GM12878 (cell line): ENCODE measurements at regions not wholly inside any gene's neighbourhood (a gene's known extent, or its start where the extent isn't known, plus 50 kb on each side); places are given as distances from the start of the nearest gene placed in this dataset.

Experiments used
- ATAC-seq: fragments of 200-7000 bp; cut with Tn5 transposase; 3 replicates; pipeline ENCODE4 v1.9.1; 2020; ENCODE audit warnings: mild to moderate bottlenecking, moderate library complexity
- BruUV-seq: library from RNA; stranded (reverse); fragments of 400-500 nt; replicated peaks from 2 replicates; lab custom pipeline; 2021; lab: Mats Ljungman, UMichigan
- CTCF ChIA-PET: fragments of 300-600 bp; sonication (Branson Sonifier 250); formaldehyde crosslinking; extraction: SDS; loops from one replicate; lab custom pipeline; 2021; ENCODE audit warnings: inconsistent platforms; lab: Yijun Ruan, JAX
- POLR2A ChIA-PET: fragments of 350-600 bp; formaldehyde crosslinking; extraction: SDS; loops from one replicate; lab custom pipeline; 2021; ENCODE audit warnings: inconsistent platforms; lab: Charles Lee
- RAD21 ChIA-PET: fragments of 300-600 bp; sonication (Branson Sonifier 250); formaldehyde crosslinking; loops from one replicate; lab custom pipeline; 2023; ENCODE audit warnings: antibody characterized with exemption; ENCODE audit not compliant: unreplicated experiment; lab: Charles Lee
- SMC1A ChIA-PET: fragments of 300-600 bp; sonication (Branson Sonifier 250); formaldehyde crosslinking; loops from one replicate; lab custom pipeline; 2023; ENCODE audit not compliant: unreplicated experiment, uncharacterized antibody; lab: Charles Lee
- DNase-seq: peaks from one replicate; pipeline ENCODE4 v3.0.0-alpha.2; 2011; ENCODE audit warnings: low read depth, low spot score
- FAIRE-seq: peaks from 3 replicates; lab custom pipeline; 2011; peaks lifted over from hg19 to GRCh38; lab: Jason Lieb, UNC
- H2AFZ ChIP-seq: 2 replicates; pipeline ENCODE4 v1.6.0; 2011; ENCODE audit warnings: low read depth, low read length, control low read depth; ENCODE audit not compliant: control insufficient read depth
- H3K27ac ChIP-seq: 2 replicates; pipeline ENCODE4 v1.5.1; 2011; ENCODE audit warnings: control low read depth; ENCODE audit not compliant: control insufficient read depth, insufficient read depth
- H3K27me3 ChIP-seq, 2 experiments: replicated peaks in 1 of 2; 2 replicates each; pipeline versions ENCODE4 v1.6.0 to v1.6.1; 2011; ENCODE audit warnings: low read length in 1 of 2; ENCODE audit not compliant: control insufficient read depth in 2 of 2, insufficient read depth in 2 of 2
- H3K36me3 ChIP-seq, 2 experiments: 2 replicates each; pipeline ENCODE4 v1.5.1; 2011; ENCODE audit warnings: low read length in 1 of 2; ENCODE audit not compliant: control insufficient read depth in 2 of 2, insufficient read depth in 2 of 2
- H3K4me1 ChIP-seq: 2 replicates; pipeline ENCODE4 v1.6.1; 2011; ENCODE audit warnings: mild to moderate bottlenecking, low read length, moderate library complexity, mixed read lengths; ENCODE audit not compliant: control insufficient read depth, insufficient read depth
- H3K4me2 ChIP-seq: 2 replicates; pipeline ENCODE4 v1.6.0; 2011; ENCODE audit warnings: control low read depth; ENCODE audit not compliant: control insufficient read depth, insufficient read depth
- H3K4me3 ChIP-seq: fragments of 200-600 bp; sonication (generic); 2 replicates; pipeline ENCODE4 v1.5.1; 2016
- H3K79me2 ChIP-seq: 2 replicates; pipeline ENCODE4 v1.6.0; 2011; ENCODE audit warnings: low read length; ENCODE audit not compliant: control insufficient read depth, insufficient read depth
- H3K9ac ChIP-seq: 2 replicates; pipeline ENCODE4 v1.8.0; 2011; ENCODE audit warnings: low read length, control low read depth, mixed read lengths; ENCODE audit not compliant: control insufficient read depth, insufficient read depth
- H3K9me3 ChIP-seq: replicated peaks from 3 replicates; pipeline ENCODE4 v1.5.1; 2011; ENCODE audit warnings: mild to moderate bottlenecking, low read length; ENCODE audit not compliant: control insufficient read depth, insufficient read depth
- H4K20me1 ChIP-seq: 2 replicates; pipeline ENCODE4 v1.6.0; 2011; ENCODE audit not compliant: control insufficient read depth, insufficient read depth
- CHD1 ChIP-seq: IDR thresholded peaks from 2 replicates; pipeline ENCODE4 v1.6.1; 2012; ENCODE audit warnings: low read depth, low read length, improper control_type of control experiment
- CREB1 ChIP-seq: IDR thresholded peaks from 2 replicates; pipeline ENCODE4 v1.6.1; 2012; ENCODE audit warnings: low read depth, mild to moderate bottlenecking, inconsistent platforms
- NFIC ChIP-seq: IDR thresholded peaks from 2 replicates; pipeline ENCODE4 v1.6.1; 2012; ENCODE audit warnings: low read depth, mild to moderate bottlenecking, inconsistent platforms, low read length, moderate library complexity
- NRF1 ChIP-seq: conservative IDR thresholded peaks from 2 replicates; pipeline ENCODE4 v1.6.1; 2011; ENCODE audit warnings: mild to moderate bottlenecking, low read depth, low read length, improper control_type of control experiment
- TARDBP ChIP-seq: IDR thresholded peaks from 2 replicates; pipeline ENCODE4 v1.6.1; 2016; ENCODE audit warnings: borderline replicate concordance
- ZNF274 ChIP-seq: IDR thresholded peaks from one replicate; pipeline ENCODE4 v1.8.0; 2011; ENCODE audit not compliant: insufficient read length, insufficient read depth
- ZNF687 ChIP-seq: fragments of 450-650 bp; IDR thresholded peaks from 2 replicates; pipeline ENCODE4 v1.6.1; 2017; ENCODE audit warnings: mild to moderate bottlenecking, moderate library complexity
- WGBS: methylation state at CpG from one replicate; pipeline ENCODE4 v1.1.6; 2016; ENCODE audit warnings: low lambda C conversion rate; ENCODE audit not compliant: insufficient replicate concordance, insufficient coverage; ENCODE audit errors: missing lambda C conversion rate; 5-methylcytosine and 5-hydroxymethylcytosine counted together
- in situ Hi-C: fragments of 300-500 bp; cut with MboI; formaldehyde crosslinking; loops from 9 replicates; pipeline ENCODE4 v1.14.3; 2018; ENCODE audit warnings: mixed read lengths
- intact Hi-C: fragments of 100-400 bp; cut with micrococcal nuclease; formaldehyde crosslinking; loops from one replicate; pipeline ENCODE4 v1.14.2; 2022; ENCODE audit not compliant: unreplicated experiment
- TF ChIP-seq, protein P1 (sequence below): IDR thresholded peaks from 2 replicates; pipeline ENCODE4 v1.6.1; 2011; ENCODE audit warnings: low read depth, low read length, improper control_type of control experiment, borderline replicate concordance
- TF ChIP-seq, protein P2 (sequence below): fragments of 450-650 bp; IDR thresholded peaks from 2 replicates; pipeline ENCODE4 v1.6.1; 2016; ENCODE audit warnings: mild to moderate bottlenecking
- TF ChIP-seq, protein P3 (sequence below): fragments of 450-650 bp; formaldehyde crosslinking; IDR thresholded peaks from 2 replicates; pipeline ENCODE4 v1.4.0; 2020; ENCODE audit warnings: mild to moderate bottlenecking, moderate library complexity

GRCh38 chr2:234242459-234242836 is 191.9 kb downstream of the SPP2 start (continued):
- no peak for TF ChIP-seq ZNF687
- no peak for TF ChIP-seq CREB1

DNA sequence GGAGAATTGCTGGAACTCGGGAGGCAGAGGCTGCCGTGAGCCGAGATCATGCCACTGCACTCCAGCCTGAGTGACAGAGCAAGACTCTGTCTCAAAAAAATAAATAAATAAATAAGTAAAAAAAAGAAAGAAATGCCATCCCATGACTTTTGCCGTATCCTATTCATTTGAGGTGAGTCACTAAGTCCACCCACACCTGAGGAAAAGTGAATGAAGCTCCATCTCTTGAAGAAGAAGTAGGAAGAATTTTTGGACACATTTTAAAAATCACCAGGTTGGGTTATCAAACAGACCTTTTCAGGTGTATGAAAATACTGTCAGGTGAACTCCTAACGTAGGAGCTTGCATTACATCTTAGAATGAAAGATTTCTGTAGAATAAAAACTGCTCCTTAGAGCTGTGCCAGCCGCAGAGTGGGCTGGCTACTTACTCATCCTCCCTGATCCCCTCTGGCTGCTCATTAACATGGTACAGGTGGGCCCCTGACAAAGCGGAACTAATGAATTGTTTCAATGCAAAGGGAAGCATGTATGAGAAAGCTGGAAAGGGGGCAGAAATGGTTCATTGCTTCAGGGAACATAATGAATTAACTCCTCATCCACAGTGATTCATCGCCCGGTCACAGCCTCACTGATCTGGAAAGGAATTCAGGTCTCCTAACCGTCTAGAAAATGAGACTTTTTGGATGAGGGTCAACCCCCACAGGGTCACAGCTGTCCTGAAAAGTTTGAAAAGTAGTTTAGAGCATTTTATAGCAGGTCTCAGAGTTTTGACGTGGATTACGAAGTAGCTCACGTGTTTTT is 191.4 kb downstream of the SPP2 start:
- no TSS peak for BruUV-seq
- CTCF ChIA-PET: no interaction called here
- TF ChIP-seq NFIC (no peak), ZNF274 (no peak), NRF1 (no peak), TARDBP (no peak), CHD1 (no peak)
- TF ChIP-seq, protein P1, sequence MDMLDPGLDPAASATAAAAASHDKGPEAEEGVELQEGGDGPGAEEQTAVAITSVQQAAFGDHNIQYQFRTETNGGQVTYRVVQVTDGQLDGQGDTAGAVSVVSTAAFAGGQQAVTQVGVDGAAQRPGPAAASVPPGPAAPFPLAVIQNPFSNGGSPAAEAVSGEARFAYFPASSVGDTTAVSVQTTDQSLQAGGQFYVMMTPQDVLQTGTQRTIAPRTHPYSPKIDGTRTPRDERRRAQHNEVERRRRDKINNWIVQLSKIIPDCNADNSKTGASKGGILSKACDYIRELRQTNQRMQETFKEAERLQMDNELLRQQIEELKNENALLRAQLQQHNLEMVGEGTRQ: no peak
- TF ChIP-seq, protein P2, sequence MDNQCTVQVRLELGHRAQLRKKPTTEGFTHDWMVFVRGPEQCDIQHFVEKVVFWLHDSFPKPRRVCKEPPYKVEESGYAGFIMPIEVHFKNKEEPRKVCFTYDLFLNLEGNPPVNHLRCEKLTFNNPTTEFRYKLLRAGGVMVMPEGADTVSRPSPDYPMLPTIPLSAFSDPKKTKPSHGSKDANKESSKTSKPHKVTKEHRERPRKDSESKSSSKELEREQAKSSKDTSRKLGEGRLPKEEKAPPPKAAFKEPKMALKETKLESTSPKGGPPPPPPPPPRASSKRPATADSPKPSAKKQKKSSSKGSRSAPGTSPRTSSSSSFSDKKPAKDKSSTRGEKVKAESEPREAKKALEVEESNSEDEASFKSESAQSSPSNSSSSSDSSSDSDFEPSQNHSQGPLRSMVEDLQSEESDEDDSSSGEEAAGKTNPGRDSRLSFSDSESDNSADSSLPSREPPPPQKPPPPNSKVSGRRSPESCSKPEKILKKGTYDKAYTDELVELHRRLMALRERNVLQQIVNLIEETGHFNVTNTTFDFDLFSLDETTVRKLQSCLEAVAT: no peak
- TF ChIP-seq, protein P3, sequence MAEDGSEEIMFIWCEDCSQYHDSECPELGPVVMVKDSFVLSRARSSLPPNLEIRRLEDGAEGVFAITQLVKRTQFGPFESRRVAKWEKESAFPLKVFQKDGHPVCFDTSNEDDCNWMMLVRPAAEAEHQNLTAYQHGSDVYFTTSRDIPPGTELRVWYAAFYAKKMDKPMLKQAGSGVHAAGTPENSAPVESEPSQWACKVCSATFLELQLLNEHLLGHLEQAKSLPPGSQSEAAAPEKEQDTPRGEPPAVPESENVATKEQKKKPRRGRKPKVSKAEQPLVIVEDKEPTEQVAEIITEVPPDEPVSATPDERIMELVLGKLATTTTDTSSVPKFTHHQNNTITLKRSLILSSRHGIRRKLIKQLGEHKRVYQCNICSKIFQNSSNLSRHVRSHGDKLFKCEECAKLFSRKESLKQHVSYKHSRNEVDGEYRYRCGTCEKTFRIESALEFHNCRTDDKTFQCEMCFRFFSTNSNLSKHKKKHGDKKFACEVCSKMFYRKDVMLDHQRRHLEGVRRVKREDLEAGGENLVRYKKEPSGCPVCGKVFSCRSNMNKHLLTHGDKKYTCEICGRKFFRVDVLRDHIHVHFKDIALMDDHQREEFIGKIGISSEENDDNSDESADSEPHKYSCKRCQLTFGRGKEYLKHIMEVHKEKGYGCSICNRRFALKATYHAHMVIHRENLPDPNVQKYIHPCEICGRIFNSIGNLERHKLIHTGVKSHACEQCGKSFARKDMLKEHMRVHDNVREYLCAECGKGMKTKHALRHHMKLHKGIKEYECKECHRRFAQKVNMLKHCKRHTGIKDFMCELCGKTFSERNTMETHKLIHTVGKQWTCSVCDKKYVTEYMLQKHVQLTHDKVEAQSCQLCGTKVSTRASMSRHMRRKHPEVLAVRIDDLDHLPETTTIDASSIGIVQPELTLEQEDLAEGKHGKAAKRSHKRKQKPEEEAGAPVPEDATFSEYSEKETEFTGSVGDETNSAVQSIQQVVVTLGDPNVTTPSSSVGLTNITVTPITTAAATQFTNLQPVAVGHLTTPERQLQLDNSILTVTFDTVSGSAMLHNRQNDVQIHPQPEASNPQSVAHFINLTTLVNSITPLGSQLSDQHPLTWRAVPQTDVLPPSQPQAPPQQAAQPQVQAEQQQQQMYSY (CRISPR knock-in tag): no peak

More for the DNA sequence above, 191.4 kb downstream of the SPP2 start:
- ChIA-PET RAD21 (no interaction called here), POLR2A (no interaction called here), SMC1A (interaction anchor here (0.9 to 1.8 kb wide), 2 partner anchors 9 to 12 kb away, joined by 3 to 4 read pairs; no protein-coding TSS in a partner anchor)
- no peak overlapping the region for H3K9ac ChIP-seq
- in situ Hi-C loops (no loop called here), intact Hi-C loops (no loop called here)
- H2AFZ ChIP-seq: no peak overlapping the region
- no peaks in the 10 kb centered on the region for H4K20me1 ChIP-seq
- no peaks in the 10 kb centered on the region for H3K36me3 ChIP-seq
- no peak overlapping the region for H3K4me3 ChIP-seq
- DNase-seq (no peak), ATAC-seq (no peak), FAIRE-seq (no peak)
- no peaks in the 10 kb centered on the region for H3K4me1 ChIP-seq
- 56% methylated on average over 13 of the region's 13 CpGs for WGBS
- no peaks in the 10 kb centered on the region for H3K9me3 ChIP-seq
- no peak overlapping the region for H3K4me2 ChIP-seq
- no peaks in the 10 kb centered on the region for H3K79me2 ChIP-seq
- H3K27me3 ChIP-seq: no peaks in the 10 kb centered on the region
- H3K27ac ChIP-seq: no peak overlapping the region
